ENCODE measurements at regions not wholly inside any gene's neighbourhood (a gene's known extent, or its start where the extent isn't known, plus 50 kb on each side); places are given as distances from the start of the nearest gene placed in this dataset.

DNA sequence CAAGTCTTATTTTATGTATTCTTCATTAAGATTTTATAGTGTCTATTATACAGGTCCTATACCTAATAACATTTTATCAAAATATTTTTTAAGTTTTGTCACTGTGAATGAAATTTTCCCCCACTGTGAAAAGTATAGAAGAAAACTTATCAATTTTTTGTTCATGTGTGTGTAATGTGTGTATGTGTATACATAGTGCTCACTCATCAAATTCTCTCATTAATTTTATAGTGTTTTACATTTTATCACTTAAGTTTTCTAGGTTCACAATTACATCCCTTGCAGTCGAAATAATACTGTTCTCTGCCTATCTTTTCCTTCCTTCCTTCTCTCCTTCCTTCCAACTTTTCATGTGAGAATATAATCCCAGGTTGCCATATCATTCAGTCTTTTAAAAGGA is 93.2 kb upstream of the FBXO11 start:
- TF ChIP-seq POLR2A (IDR thresholded peaks at IDR 0.05; ENCODE audit: low read length) (no peak), GATA1 (IDR thresholded peaks at IDR 0.05; ENCODE audit: low read depth, low read length) (no peak)
